HG03064 (cell line): ENCODE measurements at regions not wholly inside any gene's neighbourhood (a gene's known extent, or its start where the extent isn't known, plus 50 kb on each side); places are given as distances from the start of the nearest gene placed in this dataset.

ENCODE experiments used
- ATAC-seq: cut with Tn5 transposase; IDR thresholded peaks from one replicate; pipeline ENCODE4 v1.9.1; 2021; ENCODE audit warnings: low read depth; ENCODE audit not compliant: unreplicated experiment

DNA sequence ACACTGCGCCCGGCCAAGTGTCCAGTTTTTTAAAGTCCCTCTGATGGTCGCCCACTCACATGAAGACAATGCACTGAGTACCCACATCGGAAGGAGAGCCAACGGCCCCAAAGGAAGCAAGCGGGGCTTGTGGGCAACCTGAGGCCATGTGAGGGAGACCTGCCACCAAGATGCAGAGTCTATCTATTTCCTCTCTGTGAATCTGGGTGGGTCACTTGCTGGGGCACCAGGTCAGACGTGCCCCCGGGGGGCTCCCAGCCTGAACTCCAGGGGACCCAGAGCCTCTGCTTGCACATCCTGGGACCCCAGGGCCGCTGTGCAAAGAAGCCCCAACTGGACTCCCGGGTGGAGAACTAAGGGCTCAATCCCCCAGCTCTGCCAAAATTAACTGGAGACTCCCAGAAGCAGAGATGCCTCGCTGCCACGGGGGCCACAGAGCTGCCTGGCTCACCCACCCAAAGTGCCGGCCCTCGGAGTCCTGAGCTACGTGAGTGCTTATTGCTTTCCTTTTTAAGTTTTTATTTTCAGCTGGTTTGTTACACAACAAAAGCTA is 106.4 kb downstream of the BRD1 start:
- ATAC-seq = no peak

DNA sequence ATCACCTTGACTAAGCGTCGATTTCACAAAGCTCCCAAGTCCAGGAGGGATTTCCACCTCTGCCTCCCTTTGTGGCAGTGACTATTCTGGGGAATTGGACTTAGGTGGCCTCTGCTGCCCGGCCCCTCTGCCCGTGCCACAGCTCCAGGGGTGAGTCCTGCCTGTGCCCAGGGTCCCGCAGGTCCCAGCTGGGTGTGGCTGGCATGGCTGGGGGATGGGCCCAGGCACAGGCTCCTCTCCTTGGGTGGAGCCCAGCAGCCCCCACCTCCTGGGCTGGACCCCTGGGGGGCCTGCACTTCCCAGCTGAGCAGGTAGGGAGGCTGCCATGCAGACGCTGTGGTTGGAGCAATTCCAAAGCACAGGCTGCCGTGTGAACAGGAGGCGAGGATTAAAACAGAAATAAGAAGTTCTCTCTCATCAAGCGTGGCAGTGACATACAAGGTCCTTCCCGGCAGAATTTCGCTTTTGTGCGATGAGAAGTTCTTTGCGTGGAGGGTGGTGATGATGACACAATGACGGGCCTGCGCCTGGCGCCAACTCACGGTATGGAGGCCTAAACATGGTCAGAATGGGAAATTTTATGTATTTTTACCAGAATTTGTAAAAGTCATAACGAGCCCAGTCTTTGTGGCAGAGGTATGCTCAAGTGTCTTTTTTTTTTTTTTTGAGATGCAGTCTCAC is 107.3 kb downstream of the BRD1 start:
- no peak for ATAC-seq

DNA sequence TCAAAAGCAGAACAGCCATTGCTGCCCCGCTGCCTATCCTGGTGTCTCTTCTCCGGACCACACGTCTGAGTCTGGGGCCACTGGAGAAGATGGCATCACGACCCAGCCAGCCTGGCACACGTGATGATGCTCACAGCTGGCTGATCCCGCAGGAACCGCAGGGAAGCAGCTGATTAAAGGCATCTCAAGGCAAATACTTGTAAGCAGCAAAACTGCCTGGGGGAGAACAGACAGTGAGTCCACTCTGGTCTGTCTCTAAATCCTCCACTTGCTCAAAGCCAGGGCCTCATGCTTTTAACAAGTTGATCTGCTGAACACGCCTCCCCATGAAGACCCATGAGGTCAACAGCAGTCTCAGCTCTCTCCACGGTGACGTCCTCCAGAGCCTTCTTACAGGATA is 108.6 kb downstream of the BRD1 start:
- ATAC-seq = no peak

DNA sequence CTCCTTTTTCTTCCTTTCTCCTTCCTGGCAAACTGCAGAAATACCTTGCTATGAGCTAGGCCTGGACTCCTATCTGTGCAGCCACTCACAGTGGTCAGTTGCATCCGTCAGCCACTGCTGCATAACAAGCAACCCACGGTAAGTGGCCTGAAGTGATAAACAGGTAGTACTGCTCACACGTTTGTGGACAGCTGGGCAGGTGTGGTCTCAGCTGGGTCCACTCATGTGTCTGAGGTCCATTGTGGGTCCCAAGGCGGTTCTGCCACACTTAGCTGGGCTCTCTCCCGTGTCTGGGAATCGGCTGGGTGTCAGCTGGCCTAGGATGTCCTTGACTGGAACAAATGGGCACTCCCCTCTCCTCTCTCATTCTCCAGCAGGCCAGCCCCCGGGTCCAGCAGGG is 109.3 kb downstream of the BRD1 start:
- no peak for ATAC-seq

DNA sequence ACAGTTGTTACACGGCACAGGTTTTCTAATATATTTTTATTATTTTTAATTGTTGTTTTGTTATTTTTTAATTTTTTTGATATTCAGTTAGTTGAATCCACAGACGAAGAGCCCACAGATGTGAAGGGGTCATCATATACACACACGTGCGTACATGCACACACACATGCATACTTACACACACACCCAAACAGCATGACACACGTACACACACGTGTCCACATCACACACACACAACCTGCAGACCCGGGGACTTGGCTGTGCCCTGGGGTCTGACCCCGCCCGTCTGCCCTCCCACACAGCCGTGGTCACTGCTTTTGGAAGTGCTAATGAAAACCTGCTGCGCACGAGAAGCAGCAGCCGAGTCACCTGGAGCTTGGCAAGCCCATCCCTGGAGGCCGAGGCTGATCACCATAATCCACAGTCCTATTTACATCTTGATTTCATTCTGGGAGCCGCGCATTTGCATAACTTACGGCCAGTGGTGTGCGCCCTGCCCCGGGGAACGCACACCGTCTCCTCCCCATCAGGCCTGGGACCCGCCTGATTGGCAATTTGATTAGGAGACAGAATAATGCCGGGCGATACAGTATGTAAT is 110.3 kb downstream of the BRD1 start:
- ATAC-seq = no peak

DNA sequence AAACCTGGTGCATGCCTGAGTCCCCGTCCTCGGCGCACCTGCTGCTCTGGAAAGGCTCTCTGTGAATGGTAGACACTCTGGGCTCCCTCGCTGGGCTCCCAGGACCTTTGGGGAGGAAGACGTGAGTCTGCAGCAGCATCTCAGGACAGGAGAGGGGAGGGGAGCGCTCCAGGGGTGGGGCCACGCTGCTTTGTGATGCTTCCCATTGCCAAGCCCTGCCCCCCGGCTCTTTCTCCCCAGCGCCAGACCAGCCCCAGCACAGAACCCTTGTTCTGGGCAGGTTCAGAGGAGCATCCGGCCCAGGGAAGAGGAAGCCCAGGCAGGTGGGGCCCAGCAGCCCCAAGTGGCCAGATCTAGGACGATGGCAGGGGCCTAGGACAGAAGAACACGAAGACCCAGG is 111.2 kb downstream of the BRD1 start:
- no peak for ATAC-seq

DNA sequence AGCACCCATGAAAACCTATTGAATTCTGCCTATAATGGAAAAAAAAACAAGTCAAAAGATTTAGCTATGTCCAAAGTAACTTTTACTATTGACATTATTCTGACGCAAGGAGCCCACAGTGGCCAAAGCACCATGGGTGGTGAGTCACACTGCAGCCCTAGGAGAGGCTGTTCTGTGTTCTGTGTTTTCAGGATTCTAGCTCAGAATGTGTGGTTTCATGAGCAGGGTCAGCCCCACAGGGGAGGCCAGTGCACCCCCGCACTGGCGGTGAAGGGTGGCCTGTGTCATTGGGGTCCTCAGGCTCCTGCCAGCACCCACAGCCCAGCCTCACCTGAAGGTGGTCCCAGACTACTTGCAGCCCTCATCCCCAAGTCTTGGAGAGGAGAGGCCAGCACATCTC is 112.2 kb downstream of the BRD1 start:
- ATAC-seq = no peak

DNA sequence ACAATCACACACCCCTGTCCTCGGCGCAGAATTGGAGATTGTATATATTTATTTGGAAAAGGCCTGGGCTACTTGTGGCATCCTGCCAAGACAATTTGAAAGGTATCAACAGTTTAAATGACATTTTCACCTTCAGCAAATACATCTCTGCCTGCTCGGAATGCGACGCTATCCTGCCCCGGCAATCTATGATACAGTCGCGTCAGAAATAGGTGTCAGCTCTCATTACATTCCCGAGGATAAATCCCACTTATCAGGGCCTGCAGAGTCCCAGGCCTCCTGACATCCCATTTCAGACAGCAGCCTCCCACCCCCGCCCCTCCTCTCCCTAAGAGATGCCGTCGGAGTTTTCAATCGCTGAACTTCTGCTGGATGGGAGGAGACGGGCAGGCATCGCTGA is 114.7 kb downstream of the BRD1 start:
- no peak for ATAC-seq

DNA sequence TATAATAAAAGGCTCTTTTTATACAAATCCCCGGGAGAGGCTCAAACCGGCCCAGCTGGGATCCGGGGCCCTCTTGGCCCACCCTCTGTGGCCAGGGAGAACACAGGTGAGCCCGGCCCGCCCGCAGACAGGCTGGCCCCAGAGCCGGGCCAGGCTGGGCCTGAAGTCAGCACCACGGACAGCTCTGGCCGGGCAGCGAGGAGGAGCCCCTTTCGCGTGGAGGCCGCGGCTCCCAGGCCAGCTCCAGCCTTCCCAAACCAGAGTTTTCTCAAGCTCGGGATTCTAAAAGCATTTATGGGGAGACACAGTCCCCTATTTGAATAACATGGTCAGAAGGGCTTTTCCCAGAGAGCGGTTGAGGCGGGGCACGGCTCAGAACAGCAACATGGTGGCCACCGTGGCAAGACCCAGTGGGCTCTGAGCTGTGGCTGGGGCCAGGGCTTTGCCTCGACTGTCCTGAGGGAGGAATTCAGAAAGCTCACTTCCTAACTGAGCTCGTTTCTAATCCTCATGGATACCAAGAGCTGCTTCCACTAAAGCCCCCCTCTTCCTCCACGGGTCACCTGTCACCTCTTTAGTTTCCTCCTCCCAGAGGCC is 115.4 kb downstream of the BRD1 start:
- no peak for ATAC-seq

DNA sequence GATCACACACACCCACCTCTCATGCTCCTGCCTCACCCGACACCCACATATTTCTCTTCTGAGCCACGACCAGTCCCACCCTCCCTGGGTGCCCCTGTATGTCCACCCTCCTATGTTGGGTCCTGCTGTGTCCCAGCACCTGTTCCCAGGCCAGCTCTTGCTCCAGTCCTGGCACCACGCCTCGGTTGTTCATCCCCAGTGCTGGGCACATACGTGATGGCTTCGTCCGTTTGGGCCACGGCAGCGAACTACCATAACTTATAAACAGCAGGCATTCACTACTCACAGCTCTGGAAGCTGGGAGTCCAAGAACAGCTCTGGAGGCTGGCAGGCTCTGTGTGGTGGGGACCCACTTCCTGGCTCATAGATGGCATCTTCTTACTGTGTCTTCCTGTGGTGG is 116.9 kb downstream of the BRD1 start:
- no peak for ATAC-seq

DNA sequence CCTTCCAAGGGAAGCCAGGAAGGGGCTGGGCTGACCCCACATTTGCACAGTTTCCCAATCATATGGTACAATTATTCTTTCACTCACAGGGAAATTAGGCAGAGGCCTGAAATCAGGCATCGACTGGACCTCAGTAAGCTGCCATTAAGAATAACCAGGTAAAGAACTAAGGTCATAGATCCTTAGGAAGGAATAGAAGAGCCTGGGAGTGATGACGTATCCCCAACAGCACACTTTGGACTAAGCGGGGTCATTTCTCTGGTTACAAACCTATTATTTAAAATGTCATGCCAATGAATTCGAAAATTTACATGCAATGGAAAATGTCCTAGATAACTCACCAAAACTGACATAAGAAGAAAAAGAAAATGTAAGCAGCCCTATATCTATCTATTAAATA is 118.2 kb downstream of the BRD1 start:
- no peak for ATAC-seq

DNA sequence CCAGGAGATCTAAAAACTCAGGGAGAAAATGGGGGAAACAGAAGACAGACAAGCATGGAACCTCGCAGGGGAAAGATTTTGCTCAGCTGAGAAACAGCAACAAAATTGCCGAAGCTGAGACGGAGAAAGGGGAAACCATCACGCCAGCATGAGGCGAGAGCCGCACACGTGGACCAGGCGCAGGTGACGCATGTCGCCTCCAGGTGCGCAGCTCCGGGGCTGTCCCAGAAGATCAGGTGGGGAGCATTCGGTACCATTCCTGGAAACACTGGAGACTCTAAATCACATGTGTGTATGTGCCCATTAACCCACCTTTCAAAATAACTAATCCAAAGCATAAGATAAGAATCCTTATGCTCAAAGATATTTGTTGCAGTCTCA is 121.7 kb downstream of the BRD1 start:
- ATAC-seq = no peak

DNA sequence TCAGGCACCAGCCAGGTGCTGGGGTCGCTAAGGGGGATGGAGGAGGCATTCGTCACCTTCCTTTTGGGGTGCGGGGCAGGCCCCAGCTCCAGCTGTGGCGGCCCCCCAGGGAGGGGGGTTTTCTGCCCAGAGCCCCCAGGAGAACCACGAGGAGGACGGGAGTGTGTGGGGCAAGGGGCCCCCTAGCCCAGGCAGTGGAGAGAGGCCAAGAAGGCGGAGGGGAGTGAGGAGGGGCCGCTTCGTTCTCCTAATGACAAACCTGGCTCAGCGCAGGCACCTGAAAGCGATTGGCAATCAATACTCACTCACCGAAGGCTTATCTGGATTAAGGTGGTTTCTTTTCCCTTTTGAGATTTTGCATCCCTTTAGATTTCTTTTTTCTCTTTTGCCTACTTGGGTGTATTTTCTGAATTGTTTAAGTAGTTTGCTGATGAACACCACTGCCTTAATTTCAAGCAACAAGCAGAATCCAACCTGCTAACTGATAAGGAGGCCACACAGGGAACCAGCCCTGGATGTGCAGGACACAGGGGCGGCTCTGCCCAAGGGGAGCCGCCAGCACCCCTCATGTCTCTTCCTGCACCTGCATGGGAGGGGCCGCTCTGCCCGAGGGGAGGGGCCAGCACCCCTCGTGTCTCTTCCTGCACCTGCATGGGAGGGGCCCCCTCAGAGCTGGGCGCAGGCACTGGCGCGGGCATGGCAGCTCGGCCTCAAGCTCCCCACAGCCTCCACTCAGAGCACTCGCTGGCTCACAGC is 122.3 kb downstream of the BRD1 start:
- ATAC-seq = no peak

DNA sequence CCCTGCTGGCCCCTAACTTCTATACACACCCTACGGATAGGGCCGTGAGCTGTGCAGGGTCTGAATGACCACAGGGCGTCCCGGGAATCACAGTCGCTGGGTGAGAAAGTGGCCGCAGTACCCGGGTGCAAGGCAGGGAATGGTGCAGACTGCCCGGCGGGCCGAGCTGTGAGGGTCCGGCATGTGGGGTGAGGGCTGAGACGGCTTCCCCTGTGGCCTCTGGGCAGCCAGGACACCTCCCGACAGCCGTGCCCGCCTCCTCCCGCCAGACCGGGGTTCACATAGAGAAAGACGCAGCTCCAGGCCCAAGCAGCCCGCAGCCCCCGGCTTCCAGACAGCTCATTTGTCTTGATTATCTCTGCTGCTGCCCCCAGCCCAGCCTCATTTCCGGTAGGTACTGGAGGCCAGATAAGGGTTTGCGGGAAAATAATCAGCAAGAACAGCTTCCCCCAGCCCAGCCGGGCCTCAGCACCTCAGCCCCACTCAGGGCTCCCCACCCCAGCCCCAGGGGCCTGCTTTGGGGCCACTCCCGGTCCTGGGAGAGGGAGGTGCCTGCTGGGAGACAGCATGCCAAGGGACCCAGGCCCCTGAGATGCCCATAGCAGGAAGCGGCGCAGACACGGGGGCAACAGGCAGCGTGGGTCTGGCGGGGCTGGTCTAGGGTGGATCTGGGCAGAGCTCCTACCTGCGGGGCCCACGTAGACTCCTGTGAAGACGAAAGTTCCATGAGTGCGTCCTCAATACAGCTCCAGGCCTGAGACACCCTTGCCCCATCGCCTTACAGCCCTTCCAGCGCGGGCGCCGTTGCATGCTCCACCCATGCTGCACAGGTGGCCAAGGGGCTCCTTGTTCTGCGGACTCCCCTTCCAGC is 123.1 kb downstream of the BRD1 start:
- ATAC-seq = no peak

DNA sequence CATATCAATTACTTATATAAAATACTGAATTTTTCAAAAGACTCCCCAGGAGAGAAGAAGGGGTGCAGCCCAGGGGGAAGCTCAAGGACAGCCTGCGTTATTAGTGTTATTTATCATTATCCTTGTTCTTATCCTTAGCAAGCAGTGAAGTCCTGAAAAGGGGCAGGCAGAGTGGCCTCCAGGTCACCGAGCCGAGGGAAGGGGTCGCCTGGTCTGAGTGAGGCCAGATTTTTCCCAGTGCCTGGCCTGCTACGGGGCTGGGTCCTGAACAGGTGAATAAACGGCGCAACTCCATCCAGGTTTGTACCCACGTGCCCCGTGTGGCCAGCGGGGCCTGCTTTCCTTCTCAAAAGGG is 123.7 kb downstream of the BRD1 start:
- ATAC-seq = no peak

DNA sequence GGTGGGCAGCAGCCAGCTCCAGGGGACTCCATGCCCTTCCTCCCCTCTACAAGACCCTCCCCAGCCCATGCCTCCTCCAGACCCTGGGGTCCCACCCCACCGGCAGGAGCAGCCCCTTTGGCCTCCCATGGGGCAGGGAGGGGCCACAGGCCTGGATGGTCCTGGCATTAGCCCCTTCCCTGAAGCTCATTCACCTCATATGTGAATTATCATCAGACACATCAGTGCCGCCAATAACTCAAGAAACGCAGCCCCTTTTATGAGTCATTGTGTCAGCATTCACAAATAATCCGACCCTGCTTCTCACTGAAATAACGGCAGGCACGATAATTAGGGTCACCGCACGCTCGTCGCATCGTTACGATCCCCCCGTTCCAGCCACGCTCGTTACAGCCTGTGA is 124.2 kb downstream of the BRD1 start:
- ATAC-seq = no peak

DNA sequence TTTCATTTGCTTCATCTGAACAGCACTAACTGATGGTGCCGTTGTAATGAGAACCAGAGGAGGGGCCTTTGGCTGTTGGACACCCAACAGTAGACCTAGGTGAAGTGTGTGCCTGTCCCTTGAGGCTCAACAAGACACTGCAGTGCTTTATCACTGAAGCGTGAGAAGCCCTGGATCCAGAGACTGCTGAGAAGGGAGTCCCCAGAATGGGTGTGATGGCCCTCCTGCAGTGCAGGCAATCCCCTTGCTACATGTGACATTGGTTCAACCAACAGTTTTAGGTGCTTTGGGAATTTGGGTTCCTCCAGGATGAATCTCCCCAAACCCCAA is 125.6 kb downstream of the BRD1 start:
- ATAC-seq = no peak

DNA sequence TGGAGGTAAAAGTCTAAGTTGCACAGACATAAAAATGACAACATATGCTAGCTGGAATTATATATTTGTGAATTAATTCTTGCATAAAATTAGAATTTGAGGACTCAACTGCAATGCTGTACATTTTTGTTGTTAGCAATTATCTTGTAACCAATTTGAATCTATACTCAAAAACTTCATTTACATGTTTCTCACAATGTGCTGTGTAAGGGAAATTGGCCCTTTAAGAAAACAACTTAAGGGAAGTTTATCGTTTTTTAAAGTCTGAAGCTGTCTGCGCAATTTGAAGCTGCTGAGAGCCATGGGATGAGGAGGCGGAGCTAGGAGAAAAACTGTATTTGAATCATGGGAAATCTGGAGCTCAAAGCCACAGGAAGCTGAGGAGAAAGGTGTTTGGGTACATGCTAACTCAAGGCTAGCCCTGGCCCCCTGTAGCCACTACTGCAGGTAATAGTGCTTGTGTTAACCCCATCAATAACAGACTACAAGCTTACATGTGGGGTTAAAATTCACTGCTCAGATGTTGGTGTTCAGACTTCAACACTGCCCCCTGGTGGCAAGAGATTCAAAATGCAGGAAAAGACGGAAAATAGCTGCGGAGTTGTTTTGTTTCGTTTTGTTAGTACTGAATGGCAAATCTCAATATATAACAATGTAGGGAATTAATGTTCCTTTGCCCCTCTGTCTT is 126.1 kb downstream of the BRD1 start:
- no peak for ATAC-seq

DNA sequence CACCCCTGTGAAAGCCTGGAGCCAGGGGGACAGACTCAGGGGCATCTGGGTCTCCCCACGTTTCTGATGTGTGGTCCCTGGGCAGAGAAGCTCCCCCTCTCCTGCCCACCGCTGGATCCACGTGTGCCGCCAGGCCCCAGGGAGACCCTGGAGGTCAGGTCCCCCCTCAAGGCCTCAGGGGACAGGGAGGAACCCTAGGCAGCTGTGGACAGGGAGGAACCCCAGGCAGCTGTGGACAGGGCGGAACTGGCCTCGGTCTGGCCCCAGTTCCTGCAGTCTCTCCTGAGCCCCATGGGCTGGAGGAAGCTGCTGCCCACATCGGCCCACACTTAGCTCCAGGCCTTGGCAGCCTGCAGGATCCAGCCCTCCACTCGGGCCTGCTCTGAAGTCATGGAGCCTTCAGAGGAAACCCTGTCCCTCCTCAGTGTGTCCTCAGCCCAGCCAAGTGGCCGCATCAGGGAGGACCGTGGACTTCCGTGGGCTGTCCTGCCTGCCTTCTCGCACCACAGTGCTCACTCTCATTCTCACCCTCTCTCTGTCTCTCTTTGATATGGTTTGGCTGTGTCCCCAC is 127.7 kb downstream of the BRD1 start:
- ATAC-seq = no peak

DNA sequence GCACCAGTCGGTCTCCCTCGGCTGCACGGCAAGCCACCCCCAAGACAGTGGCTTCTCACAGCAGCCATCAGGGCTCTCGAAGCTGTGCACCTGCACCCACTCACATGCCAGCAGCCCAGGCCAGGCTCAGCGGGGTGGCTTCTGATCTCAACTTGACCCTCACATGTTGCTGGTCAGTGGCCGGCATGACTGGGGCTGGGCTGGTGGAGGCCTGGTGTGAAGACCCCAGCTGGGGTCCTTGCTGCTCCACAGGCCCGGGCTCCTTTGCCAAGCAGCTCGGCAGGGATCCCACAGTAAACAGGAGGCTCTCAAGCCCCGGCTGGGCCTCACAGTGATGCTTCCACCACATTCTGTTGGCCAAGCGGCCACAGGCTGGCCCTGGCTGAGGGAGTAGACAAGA is 128.2 kb downstream of the BRD1 start:
- ATAC-seq = no peak
